Smooth muscle cell (in vitro differentiated cells): ENCODE measurements at regions not wholly inside any gene's neighbourhood (a gene's known extent, or its start where the extent isn't known, plus 50 kb on each side); places are given as distances from the start of the nearest gene placed in this dataset.

Source experiments
- DNase-seq: peaks from one replicate; lab custom pipeline; 2025; ENCODE audit not compliant: unreplicated experiment; lab: John Stamatoyannopoulos, UW
- H2AFZ ChIP-seq: fragments of 200-600 bp; sonication (generic); 2 replicates; pipeline ENCODE4 v1.6.0; 2016; ENCODE audit warnings: antibody characterized with exemption, low read depth, mild to moderate bottlenecking
- H3F3A ChIP-seq: fragments of 200-600 bp; sonication (generic); 2 replicates; pipeline ENCODE4 v1.6.0; 2017; ENCODE audit warnings: antibody characterized with exemption, low read depth
- H3K27ac ChIP-seq: fragments of 200-600 bp; sonication (generic); 2 replicates; pipeline ENCODE4 v1.5.1; 2016; ENCODE audit warnings: low read depth, mild to moderate bottlenecking
- H3K27me3 ChIP-seq: fragments of 200-600 bp; sonication (generic); 2 replicates; pipeline ENCODE4 v1.6.1; 2016; ENCODE audit warnings: low read depth, mild to moderate bottlenecking
- H3K36me3 ChIP-seq: fragments of 200-600 bp; sonication (generic); 2 replicates; pipeline ENCODE4 v1.5.1; 2016; ENCODE audit warnings: low read depth
- H3K4me1 ChIP-seq: fragments of 200-600 bp; sonication (generic); 2 replicates; pipeline ENCODE4 v1.5.1; 2016; ENCODE audit warnings: low read depth
- H3K4me2 ChIP-seq: fragments of 200-600 bp; sonication (generic); 2 replicates; pipeline ENCODE4 v1.6.0; 2016; ENCODE audit warnings: mild to moderate bottlenecking
- H3K4me3 ChIP-seq: fragments of 200-600 bp; sonication (generic); 2 replicates; pipeline ENCODE4 v1.5.1; 2016; ENCODE audit warnings: mild to moderate bottlenecking
- H3K79me2 ChIP-seq: fragments of 200-600 bp; sonication (generic); 2 replicates; pipeline ENCODE4 v1.6.0; 2016; ENCODE audit warnings: low read depth, mild to moderate bottlenecking
- H3K9ac ChIP-seq: fragments of 200-600 bp; sonication (generic); 2 replicates; pipeline ENCODE4 v1.6.0; 2016; ENCODE audit warnings: low read depth
- H3K9me3 ChIP-seq: fragments of 200-600 bp; sonication (generic); replicated peaks from 2 replicates; pipeline ENCODE4 v1.5.1; 2016; ENCODE audit warnings: low read depth
- H4K20me1 ChIP-seq: fragments of 200-600 bp; sonication (generic); 2 replicates; pipeline ENCODE4 v1.6.0; 2016; ENCODE audit warnings: low read depth
- WGBS: methylation state at CpG from one replicate; pipeline ENCODE4 v1.1.7; 2016; ENCODE audit warnings: low lambda C conversion rate; 5-methylcytosine and 5-hydroxymethylcytosine counted together
- TF ChIP-seq, protein P1 (sequence below): fragments of 200-600 bp; sonication (generic); IDR thresholded peaks from 2 replicates; pipeline ENCODE4 v1.5.1; 2017; ENCODE audit warnings: borderline replicate concordance, mild to moderate bottlenecking, antibody characterized with exemption; ENCODE audit not compliant: insufficient read depth, poor library complexity, severe bottlenecking

DNA sequence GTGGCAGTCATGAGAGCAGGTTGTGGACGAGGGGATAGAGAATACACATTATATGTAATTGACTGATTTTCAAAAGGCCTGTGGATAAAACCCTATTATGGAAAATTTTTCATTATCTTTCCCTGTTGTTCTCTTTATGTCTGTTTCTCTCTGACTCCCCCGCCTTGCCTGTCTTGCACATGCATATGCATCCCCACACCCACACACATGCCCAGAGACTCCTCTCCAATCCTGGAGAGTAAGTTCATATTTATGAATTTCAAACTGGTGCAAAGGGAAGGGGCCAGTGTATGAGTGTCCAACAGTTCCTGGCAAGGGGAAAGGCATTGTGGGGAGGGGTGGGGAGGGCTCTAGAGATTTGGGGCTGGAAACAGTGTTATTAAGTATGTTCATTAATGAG lies 60.8 kb upstream of the ARHGAP36 start:
- no peaks in the 10 kb centered on the region for H3F3A ChIP-seq
- no peaks in the 10 kb centered on the region for H3K4me1 ChIP-seq
- H3K9me3 ChIP-seq, result no peaks in the 10 kb centered on the region
- H3K27me3 ChIP-seq, result no peaks in the 10 kb centered on the region
- no peaks in the 10 kb centered on the region for H3K79me2 ChIP-seq
- no peak overlapping the region for H3K27ac ChIP-seq
- H2AFZ ChIP-seq, result no peak overlapping the region
- H3K9ac ChIP-seq, result no peak overlapping the region
- H3K36me3 ChIP-seq, result no peaks in the 10 kb centered on the region
- H3K4me2 ChIP-seq, result no peak overlapping the region
- H4K20me1 ChIP-seq, result no peaks in the 10 kb centered on the region
- WGBS, result 39% methylated on average over 2 of the region's 2 CpGs
- H3K4me3 ChIP-seq, result no peak overlapping the region
- TF ChIP-seq, protein P1, sequence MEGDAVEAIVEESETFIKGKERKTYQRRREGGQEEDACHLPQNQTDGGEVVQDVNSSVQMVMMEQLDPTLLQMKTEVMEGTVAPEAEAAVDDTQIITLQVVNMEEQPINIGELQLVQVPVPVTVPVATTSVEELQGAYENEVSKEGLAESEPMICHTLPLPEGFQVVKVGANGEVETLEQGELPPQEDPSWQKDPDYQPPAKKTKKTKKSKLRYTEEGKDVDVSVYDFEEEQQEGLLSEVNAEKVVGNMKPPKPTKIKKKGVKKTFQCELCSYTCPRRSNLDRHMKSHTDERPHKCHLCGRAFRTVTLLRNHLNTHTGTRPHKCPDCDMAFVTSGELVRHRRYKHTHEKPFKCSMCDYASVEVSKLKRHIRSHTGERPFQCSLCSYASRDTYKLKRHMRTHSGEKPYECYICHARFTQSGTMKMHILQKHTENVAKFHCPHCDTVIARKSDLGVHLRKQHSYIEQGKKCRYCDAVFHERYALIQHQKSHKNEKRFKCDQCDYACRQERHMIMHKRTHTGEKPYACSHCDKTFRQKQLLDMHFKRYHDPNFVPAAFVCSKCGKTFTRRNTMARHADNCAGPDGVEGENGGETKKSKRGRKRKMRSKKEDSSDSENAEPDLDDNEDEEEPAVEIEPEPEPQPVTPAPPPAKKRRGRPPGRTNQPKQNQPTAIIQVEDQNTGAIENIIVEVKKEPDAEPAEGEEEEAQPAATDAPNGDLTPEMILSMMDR, result no peak
- DNase-seq, result no peak

DNA sequence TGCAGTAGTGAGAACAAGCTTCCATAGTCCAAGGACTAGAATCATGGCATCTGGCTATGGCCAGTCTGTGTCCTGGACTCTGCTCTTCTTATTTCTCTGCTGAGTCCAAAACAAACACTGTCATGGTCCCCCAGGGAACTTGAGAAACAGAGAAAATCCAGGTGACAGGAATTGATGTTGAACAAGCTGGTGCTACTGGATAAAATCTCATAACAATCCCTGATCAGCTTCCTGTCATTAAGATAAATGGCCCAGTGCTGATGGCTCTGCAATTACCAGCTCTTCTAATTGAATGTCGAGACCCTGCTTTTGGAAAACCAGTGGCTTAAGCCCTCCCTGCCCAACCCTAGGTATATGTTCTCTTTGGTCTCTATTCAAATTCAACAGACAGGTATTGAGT lies 58.8 kb upstream of the ARHGAP36 start:
- TF ChIP-seq, protein P1, result no peak

More for the DNA sequence above, 58.8 kb upstream of the ARHGAP36 start:
- no peak for DNase-seq
- no peaks in the 10 kb centered on the region for H3F3A ChIP-seq
- H3K27ac ChIP-seq, result no peak overlapping the region
- H3K9me3 ChIP-seq, result no peaks in the 10 kb centered on the region
- H3K79me2 ChIP-seq, result no peaks in the 10 kb centered on the region
- H2AFZ ChIP-seq, result no peak overlapping the region
- H3K4me1 ChIP-seq, result no peaks in the 10 kb centered on the region
- no peak overlapping the region for H3K4me2 ChIP-seq
- H4K20me1 ChIP-seq, result no peaks in the 10 kb centered on the region
- H3K27me3 ChIP-seq, result no peaks in the 10 kb centered on the region
- H3K9ac ChIP-seq, result no peak overlapping the region
- WGBS, result 52% methylated on average over 1 of the region's 1 CpG
- H3K36me3 ChIP-seq, result no peaks in the 10 kb centered on the region
- H3K4me3 ChIP-seq, result no peak overlapping the region
